ENCODE measurements at regions not wholly inside any gene's neighbourhood (a gene's known extent, or its start where the extent isn't known, plus 50 kb on each side); places are given as distances from the start of the nearest gene placed in this dataset.

DNA sequence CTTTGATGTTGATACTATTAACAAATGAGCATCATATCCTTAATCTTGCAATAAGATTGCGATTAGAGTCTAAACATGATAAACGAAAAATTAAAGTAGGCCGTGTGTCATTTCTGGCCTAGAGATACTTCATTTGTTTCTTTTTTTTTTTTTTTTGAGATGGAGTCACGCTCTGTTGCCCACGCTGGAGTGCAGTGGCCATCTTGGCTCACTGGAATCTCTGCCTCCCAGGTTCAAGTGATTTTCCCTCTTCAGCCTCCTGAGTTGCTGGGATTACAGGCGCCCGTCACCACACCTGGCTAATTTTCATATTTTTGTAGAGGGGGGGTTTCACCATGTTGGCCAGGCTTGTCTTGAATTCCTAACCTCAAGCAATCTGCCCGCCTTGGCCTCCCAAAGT lies 446.9 kb downstream of the PCNX1 start:
- TF ChIP-seq, protein P1, sequence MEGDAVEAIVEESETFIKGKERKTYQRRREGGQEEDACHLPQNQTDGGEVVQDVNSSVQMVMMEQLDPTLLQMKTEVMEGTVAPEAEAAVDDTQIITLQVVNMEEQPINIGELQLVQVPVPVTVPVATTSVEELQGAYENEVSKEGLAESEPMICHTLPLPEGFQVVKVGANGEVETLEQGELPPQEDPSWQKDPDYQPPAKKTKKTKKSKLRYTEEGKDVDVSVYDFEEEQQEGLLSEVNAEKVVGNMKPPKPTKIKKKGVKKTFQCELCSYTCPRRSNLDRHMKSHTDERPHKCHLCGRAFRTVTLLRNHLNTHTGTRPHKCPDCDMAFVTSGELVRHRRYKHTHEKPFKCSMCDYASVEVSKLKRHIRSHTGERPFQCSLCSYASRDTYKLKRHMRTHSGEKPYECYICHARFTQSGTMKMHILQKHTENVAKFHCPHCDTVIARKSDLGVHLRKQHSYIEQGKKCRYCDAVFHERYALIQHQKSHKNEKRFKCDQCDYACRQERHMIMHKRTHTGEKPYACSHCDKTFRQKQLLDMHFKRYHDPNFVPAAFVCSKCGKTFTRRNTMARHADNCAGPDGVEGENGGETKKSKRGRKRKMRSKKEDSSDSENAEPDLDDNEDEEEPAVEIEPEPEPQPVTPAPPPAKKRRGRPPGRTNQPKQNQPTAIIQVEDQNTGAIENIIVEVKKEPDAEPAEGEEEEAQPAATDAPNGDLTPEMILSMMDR (IDR thresholded peaks at IDR 0.05; ENCODE audit: unreplicated experiment) = no peak
- Mint-ChIP-seq H3K27ac (ENCODE audit: low read depth, unreplicated experiment) (peak overlapping the region; percentile 91), H3K36me3 (ENCODE audit: insufficient read depth, unreplicated experiment) (peaks cover 4% of the 10 kb centered on the region), H3K4me3 (ENCODE audit: unreplicated experiment) (no peak overlapping the region), H3K4me1 (ENCODE audit: insufficient read depth, unreplicated experiment) (peaks cover 33% of the 10 kb centered on the region), H3K27me3 (ENCODE audit: insufficient read depth, unreplicated experiment) (no peaks in the 10 kb centered on the region), H3K9me3 (ENCODE audit: unreplicated experiment) (no peaks in the 10 kb centered on the region)
- no peak for DNase-seq (ENCODE audit: unreplicated experiment)
- ChIA-PET CTCF (interaction anchor here (0.6 to 0.9 kb wide), 3 partner anchors 22 to 357 kb away, joined by 3 to 4 read pairs (median 4); no protein-coding TSS in a partner anchor), POLR2A (interaction anchor here (0.6 to 7.4 kb wide), 8 partner anchors 9 to 371 kb away, joined by 3 to 108 read pairs (median 8); partner anchors contain the start of gene SIPA1L1)
- intact Hi-C loops (cut with micrococcal nuclease) = no loop called here
- no TSS peak for BruUV-seq (replicated peaks)

DNA sequence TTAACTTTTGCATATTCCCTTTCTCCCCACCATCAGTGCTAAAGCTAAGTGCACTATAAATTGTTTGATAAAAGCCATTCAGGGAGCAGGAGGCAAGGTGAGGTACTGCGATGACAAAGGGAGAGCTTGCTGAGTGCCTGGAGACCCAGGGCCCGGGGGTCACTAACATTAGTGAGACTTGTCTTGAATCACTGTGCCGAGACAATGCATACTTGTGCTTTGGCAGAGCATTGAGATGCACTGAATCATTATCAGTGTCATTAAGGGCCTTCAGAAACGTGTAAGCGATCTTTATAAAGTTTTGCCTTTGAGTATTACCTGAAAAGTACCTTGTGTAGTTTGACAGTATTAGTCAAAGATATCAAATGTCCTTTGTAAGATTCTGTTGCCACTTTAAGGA lies 447.5 kb downstream of the PCNX1 start:
- Mint-ChIP-seq H3K4me3 (ENCODE audit: unreplicated experiment) (peak overlapping the region; percentile 54), H3K27ac (ENCODE audit: low read depth, unreplicated experiment) (peak overlapping the region; percentile 91), H3K4me1 (ENCODE audit: insufficient read depth, unreplicated experiment) (peaks cover 33% of the 10 kb centered on the region), H3K27me3 (ENCODE audit: insufficient read depth, unreplicated experiment) (no peaks in the 10 kb centered on the region), H3K9me3 (ENCODE audit: unreplicated experiment) (no peaks in the 10 kb centered on the region), H3K36me3 (ENCODE audit: insufficient read depth, unreplicated experiment) (peaks cover 4% of the 10 kb centered on the region)
- intact Hi-C loops (cut with micrococcal nuclease) = no loop called here
- CTCF ChIA-PET = interaction anchor here (0.6 to 0.9 kb wide), 3 partner anchors 22 to 221 kb away, joined by 3 to 4 read pairs (median 3); no protein-coding TSS in a partner anchor
- DNase-seq (ENCODE audit: unreplicated experiment) = peak; percentile 34
- TF ChIP-seq, protein P1 (IDR thresholded peaks at IDR 0.05; ENCODE audit: unreplicated experiment) = no peak
- no TSS peak for BruUV-seq (replicated peaks)
- POLR2A ChIA-PET = interaction anchor here (0.6 to 7.4 kb wide), 12 partner anchors 8 to 371 kb away, joined by 3 to 108 read pairs (median 5); partner anchors contain the start of gene SIPA1L1

DNA sequence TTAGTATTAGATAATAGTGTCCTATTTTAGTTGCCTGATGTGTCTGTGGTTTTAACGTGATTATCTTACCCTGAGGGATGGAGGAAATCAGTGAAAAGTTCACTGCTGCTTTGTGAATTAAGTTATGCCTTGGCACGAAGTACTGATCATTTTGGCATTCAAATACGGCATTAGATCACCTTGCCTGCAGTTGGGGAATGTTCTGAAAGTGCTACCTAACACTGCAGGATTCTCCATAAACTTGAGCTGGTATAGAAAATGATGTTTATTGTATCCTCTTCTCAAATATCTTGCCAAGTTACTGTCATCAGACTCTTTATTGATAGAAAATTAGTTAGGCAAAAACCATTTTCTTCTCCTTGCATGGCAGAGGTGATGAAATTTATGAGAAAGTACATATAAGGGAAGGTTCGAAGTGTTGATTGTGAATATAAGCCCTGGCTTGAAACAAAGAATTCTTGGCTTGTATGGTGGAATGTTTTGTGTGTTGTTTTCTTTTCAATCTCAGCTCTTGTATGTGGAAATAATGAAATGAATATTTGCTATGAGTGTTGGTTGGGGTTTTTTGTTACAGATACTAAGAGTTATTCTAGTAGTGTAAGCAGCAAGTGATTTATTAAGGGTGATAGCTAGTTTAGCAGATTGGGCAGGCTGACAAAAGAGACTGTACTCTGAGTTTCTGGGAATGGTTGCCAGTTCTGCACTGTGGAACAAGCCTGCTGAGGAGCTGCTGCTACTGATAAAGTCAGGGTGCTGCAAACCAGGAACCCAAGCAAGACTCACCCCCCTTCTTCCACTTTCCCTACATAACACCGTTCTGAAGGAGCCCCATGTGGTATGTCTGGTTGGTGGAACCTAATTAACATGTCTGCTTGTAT lies 448.3 kb downstream of the PCNX1 start:
- peak; percentile 46 for DNase-seq (ENCODE audit: unreplicated experiment)
- TF ChIP-seq, protein P1 (IDR thresholded peaks at IDR 0.05; ENCODE audit: unreplicated experiment) = no peak
- peaks cover 30% of the 10 kb centered on the region for H3K4me1 Mint-ChIP-seq (ENCODE audit: insufficient read depth, unreplicated experiment)

More for the DNA sequence above, 448.3 kb downstream of the PCNX1 start:
- Mint-ChIP-seq H3K36me3 (ENCODE audit: insufficient read depth, unreplicated experiment) (peaks cover 4% of the 10 kb centered on the region), H3K4me3 (ENCODE audit: unreplicated experiment) (peak overlapping the region; percentile 54), H3K9me3 (ENCODE audit: unreplicated experiment) (no peaks in the 10 kb centered on the region), H3K27me3 (ENCODE audit: insufficient read depth, unreplicated experiment) (no peaks in the 10 kb centered on the region), H3K27ac (ENCODE audit: low read depth, unreplicated experiment) (peak overlapping the region; percentile 91)
- intact Hi-C loops (cut with micrococcal nuclease) = no loop called here
- no TSS peak for BruUV-seq (replicated peaks)
- POLR2A ChIA-PET = interaction anchor here (0.6 to 7.4 kb wide), 20 partner anchors 7 to 295 kb away, joined by 3 to 108 read pairs (median 4); partner anchors contain the start of gene SIPA1L1
- CTCF ChIA-PET = interaction anchor here (0.5 to 1.3 kb wide), 7 partner anchors 25 to 397 kb away, joined by 3 to 5 read pairs (median 4); no protein-coding TSS in a partner anchor

All from MCF 10A (cell line).